ENCODE measurements at regions not wholly inside any gene's neighbourhood (a gene's known extent, or its start where the extent isn't known, plus 50 kb on each side); places are given as distances from the start of the nearest gene placed in this dataset.

GRCh38 chr15:56856934-56857333 is 61.5 kb upstream of the TCF12 start:
- no peak for TF ChIP-seq POLR2A (IDR thresholded peaks at IDR 0.05; ENCODE audit: low read depth, low read length)
- no peak for TF ChIP-seq POLR2AphosphoS5 (IDR thresholded peaks at IDR 0.05; ENCODE audit: low read depth, low read length)
- no peak for TF ChIP-seq TAF1 (IDR thresholded peaks at IDR 0.05; ENCODE audit: borderline replicate concordance, low read depth, low read length)
